ENCODE measurements at regions not wholly inside any gene's neighbourhood (a gene's known extent, or its start where the extent isn't known, plus 50 kb on each side); places are given as distances from the start of the nearest gene placed in this dataset.

DNA sequence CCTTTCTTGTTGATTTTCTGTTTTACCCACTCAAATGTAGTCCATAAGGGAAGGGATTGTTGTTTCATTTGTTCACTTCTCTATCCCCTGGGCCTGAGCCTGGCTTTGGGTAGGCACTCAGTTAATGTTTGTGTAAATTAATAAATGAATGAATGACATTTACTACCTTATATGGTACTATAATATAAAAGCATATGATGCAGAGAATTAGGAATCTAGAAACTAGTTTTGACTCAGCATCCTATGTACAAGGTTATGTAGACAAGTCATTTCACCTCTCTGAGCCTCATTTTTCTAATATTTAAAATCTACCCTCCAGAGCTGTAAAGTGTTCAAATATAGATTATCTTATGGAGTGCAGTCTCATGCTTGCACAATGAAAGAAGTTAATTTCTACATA, 68.9 kb upstream of the S1PR1 start:
- Histone ChIP-seq H3K36me3 (ENCODE audit: control insufficient read depth, insufficient read depth, low read length) (no peaks in the 10 kb centered on the region), H3K9ac (ENCODE audit: low read depth, low read length) (no peak overlapping the region), H3K27ac (ENCODE audit: low read depth, low read length) (no peak overlapping the region), H3K4me3 (ENCODE audit: low read depth, low read length) (no peak overlapping the region), H3K9me3 (ENCODE audit: control insufficient read depth, insufficient read depth, low read length) (no peaks in the 10 kb centered on the region), H3K4me1 (ENCODE audit: control insufficient read depth, insufficient read depth, low read length) (no peaks in the 10 kb centered on the region), H3K27me3 (ENCODE audit: control insufficient read depth, insufficient read depth, low read length) (no peaks in the 10 kb centered on the region)

DNA sequence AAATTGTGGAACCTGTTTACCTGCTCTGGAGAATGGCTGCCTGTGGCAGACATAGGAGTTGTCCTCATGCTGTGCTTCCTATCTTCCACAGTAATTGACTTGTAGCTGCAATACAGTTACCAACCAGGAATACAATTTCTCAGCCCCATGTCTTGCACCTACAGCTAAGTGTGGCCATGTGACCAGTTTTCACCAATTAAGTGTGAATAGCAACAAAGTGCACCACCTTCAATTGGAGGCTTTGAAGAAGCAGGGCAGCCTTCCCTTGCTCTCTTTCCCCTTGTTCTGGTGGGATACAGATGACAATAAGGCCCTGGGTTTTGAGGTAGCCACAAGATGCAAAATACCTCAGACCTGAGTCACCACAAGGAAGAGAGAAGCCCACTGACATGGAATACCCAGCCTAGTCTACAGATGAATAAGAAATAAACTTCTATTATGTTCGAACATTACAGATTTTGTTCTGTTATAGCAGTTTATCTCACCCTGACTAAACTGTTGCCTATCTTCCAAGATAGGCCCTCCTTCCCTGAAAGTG, 70.2 kb upstream of the S1PR1 start:
- Histone ChIP-seq H3K9ac (ENCODE audit: low read depth, low read length) (no peak overlapping the region), H3K4me1 (ENCODE audit: control insufficient read depth, insufficient read depth, low read length) (no peaks in the 10 kb centered on the region), H3K36me3 (ENCODE audit: control insufficient read depth, insufficient read depth, low read length) (no peaks in the 10 kb centered on the region), H3K9me3 (ENCODE audit: control insufficient read depth, insufficient read depth, low read length) (no peaks in the 10 kb centered on the region), H3K27ac (ENCODE audit: low read depth, low read length) (no peak overlapping the region), H3K4me3 (ENCODE audit: low read depth, low read length) (no peak overlapping the region), H3K27me3 (ENCODE audit: control insufficient read depth, insufficient read depth, low read length) (no peaks in the 10 kb centered on the region)

DNA sequence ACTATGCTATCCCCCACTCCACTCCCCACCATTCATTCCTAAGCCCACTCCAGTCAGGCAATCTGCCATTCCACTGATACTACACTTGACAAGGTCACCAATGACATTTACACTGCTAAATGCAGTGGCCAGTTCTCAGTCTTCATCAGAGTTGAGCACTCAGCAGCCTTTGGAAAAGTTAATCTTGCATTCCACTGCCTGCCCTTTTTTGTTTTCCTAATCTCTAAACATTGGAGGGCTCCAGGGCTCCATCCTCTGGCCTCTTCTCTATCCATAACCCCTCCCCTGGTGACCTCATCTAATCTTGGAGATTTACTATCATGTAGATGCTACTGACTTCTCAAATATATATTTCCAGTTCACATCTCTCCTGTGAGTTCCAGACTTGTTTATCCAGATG, 70.9 kb upstream of the S1PR1 start:
- Histone ChIP-seq H3K36me3 (ENCODE audit: control insufficient read depth, insufficient read depth, low read length) (no peaks in the 10 kb centered on the region), H3K27ac (ENCODE audit: low read depth, low read length) (no peak overlapping the region), H3K9ac (ENCODE audit: low read depth, low read length) (no peak overlapping the region), H3K4me3 (ENCODE audit: low read depth, low read length) (no peak overlapping the region), H3K27me3 (ENCODE audit: control insufficient read depth, insufficient read depth, low read length) (no peaks in the 10 kb centered on the region), H3K9me3 (ENCODE audit: control insufficient read depth, insufficient read depth, low read length) (no peaks in the 10 kb centered on the region), H3K4me1 (ENCODE audit: control insufficient read depth, insufficient read depth, low read length) (no peaks in the 10 kb centered on the region)

DNA sequence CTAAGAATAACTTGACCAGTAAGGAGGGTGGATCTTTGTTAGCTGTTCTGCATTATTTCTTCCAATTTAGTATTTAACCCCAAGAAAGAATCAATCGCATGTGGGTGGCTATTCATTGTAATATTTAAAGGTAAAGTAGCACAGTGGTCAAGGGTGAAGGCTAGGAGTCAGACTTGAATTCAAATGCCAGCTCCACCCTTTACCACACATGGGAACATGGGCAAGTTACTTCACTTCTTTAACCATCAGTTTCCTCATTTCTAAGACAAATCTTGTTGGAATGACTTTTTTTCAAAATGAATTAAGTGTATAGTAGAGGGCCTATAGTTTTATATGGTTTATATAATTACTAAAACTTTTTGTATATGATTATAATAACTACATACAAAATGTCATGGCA, 71.3 kb upstream of the S1PR1 start:
- Histone ChIP-seq H3K27ac (ENCODE audit: low read depth, low read length) (no peak overlapping the region), H3K4me3 (ENCODE audit: low read depth, low read length) (no peak overlapping the region), H3K9me3 (ENCODE audit: control insufficient read depth, insufficient read depth, low read length) (no peaks in the 10 kb centered on the region), H3K27me3 (ENCODE audit: control insufficient read depth, insufficient read depth, low read length) (no peaks in the 10 kb centered on the region), H3K4me1 (ENCODE audit: control insufficient read depth, insufficient read depth, low read length) (no peaks in the 10 kb centered on the region), H3K9ac (ENCODE audit: low read depth, low read length) (no peak overlapping the region), H3K36me3 (ENCODE audit: control insufficient read depth, insufficient read depth, low read length) (no peaks in the 10 kb centered on the region)

DNA sequence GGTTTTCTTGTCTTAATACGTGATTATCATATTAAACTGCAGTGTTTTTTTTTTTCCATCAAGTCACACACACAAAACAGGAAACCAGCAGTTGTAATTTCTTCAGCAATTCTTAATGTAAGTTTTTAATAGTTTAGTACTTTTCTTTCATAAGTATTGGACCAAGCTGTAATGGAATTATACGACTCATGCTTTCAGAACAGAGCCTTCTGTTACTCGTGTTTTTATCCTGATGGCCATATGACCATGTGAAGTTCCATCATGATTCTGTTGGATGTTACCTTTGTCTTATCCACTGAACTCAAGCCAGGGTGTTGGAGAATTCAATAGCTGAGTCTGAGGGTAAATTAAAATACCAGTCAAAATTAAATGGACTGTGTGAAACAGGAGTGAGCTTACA, 72.0 kb upstream of the S1PR1 start:
- no peaks in the 10 kb centered on the region for H3K36me3 ChIP-seq (ENCODE audit: control insufficient read depth, insufficient read depth, low read length)
- H3K27ac ChIP-seq (ENCODE audit: low read depth, low read length) = no peak overlapping the region
- no peak overlapping the region for H3K4me3 ChIP-seq (ENCODE audit: low read depth, low read length)
- no peak overlapping the region for H3K9ac ChIP-seq (ENCODE audit: low read depth, low read length)
- H3K9me3 ChIP-seq (ENCODE audit: control insufficient read depth, insufficient read depth, low read length) = no peaks in the 10 kb centered on the region
- H3K27me3 ChIP-seq (ENCODE audit: control insufficient read depth, insufficient read depth, low read length) = no peaks in the 10 kb centered on the region
- no peaks in the 10 kb centered on the region for H3K4me1 ChIP-seq (ENCODE audit: control insufficient read depth, insufficient read depth, low read length)

DNA sequence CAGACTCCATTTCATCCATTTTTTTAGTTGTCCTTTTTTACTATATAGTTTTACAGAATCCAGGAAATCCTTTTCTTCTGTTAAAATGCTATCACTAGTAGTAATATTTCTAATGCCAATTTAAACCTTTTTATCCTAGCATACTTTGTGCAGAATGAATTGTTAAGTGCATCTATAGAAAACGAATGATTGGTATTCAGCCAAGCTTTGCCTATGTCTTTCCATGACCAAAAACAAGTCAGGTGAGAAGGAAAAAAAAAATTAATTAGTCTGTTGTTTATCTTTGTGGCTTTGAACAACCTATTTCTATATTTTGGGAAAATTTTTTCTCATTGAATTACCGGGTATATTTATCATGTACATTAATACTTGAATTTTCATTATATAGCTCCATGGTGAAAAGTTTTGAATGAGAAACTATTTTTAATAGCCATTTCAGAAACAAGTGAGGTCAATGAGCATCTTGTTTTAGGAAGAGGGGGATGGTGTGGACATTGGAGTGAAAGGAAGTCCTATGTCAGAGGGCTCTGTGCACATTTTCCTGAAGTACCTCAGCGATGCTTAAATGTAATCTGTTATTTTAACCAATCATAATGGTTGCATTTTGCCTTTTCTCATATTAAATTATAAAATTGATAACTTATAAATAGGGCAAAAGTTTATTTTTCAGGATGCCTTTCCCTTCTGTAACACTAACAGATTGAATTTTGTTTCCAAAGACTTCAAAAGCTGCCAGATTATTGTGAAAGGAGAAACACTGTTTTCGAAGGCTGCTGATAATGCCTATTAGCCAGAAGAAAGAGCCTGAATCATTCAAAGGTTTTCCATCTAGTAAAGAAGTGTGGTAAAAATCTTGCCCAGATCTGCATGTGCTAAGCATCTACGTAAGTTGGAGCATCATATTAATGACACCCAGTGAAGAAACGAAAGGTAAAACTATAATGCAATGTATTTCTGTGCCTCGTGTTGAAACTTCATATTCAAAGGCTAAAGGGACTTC, 73.8 kb upstream of the S1PR1 start:
- Histone ChIP-seq H3K9me3 (ENCODE audit: control insufficient read depth, insufficient read depth, low read length) (no peaks in the 10 kb centered on the region), H3K36me3 (ENCODE audit: control insufficient read depth, insufficient read depth, low read length) (no peaks in the 10 kb centered on the region), H3K27ac (ENCODE audit: low read depth, low read length) (no peak overlapping the region), H3K4me1 (ENCODE audit: control insufficient read depth, insufficient read depth, low read length) (no peaks in the 10 kb centered on the region), H3K27me3 (ENCODE audit: control insufficient read depth, insufficient read depth, low read length) (no peaks in the 10 kb centered on the region), H3K9ac (ENCODE audit: low read depth, low read length) (no peak overlapping the region), H3K4me3 (ENCODE audit: low read depth, low read length) (no peak overlapping the region)

DNA sequence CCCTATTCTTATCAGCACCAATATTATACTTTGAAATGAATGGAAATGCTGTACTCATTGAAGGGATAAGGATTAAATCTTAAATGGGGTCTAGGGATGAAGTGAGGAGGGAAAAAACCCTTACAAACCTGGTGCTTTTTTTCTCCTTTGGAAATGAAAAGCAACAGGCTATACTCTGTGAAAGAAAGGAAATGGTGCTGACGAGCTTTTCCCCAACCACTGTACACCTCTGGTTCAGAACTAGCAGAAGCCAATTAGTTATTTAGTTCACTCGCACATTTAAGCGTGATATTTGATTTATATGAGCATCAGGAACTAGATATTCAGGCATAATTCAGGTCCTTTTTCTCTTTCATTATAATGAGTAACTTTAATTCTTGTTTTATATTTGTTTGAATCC, 74.5 kb upstream of the S1PR1 start:
- H3K27me3 ChIP-seq (ENCODE audit: control insufficient read depth, insufficient read depth, low read length) = no peaks in the 10 kb centered on the region
- no peaks in the 10 kb centered on the region for H3K4me1 ChIP-seq (ENCODE audit: control insufficient read depth, insufficient read depth, low read length)
- no peak overlapping the region for H3K4me3 ChIP-seq (ENCODE audit: low read depth, low read length)
- no peak overlapping the region for H3K27ac ChIP-seq (ENCODE audit: low read depth, low read length)
- no peaks in the 10 kb centered on the region for H3K9me3 ChIP-seq (ENCODE audit: control insufficient read depth, insufficient read depth, low read length)
- H3K36me3 ChIP-seq (ENCODE audit: control insufficient read depth, insufficient read depth, low read length) = no peaks in the 10 kb centered on the region
- no peak overlapping the region for H3K9ac ChIP-seq (ENCODE audit: low read depth, low read length)

DNA sequence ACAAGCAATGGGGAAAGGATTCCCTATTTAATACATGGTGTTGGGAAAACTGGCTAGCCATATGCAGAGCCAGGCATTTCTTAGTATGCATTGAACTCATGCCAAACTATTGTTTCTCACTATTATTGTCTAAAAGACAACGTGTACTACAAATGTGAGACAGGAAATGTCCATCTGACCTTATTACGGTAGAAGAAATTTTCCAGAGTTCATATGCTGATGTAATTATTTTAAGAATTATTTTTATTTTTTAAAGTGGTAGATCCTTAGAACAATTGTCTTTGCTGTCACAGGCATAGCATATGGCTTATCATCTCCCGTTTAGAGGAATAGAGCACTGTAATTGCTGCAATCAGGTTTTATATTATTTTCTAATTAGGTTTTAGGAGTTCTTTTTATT, 75.2 kb upstream of the S1PR1 start:
- no peaks in the 10 kb centered on the region for H3K36me3 ChIP-seq (ENCODE audit: control insufficient read depth, insufficient read depth, low read length)
- no peaks in the 10 kb centered on the region for H3K27me3 ChIP-seq (ENCODE audit: control insufficient read depth, insufficient read depth, low read length)
- no peak overlapping the region for H3K27ac ChIP-seq (ENCODE audit: low read depth, low read length)
- H3K9ac ChIP-seq (ENCODE audit: low read depth, low read length) = no peak overlapping the region
- no peaks in the 10 kb centered on the region for H3K4me1 ChIP-seq (ENCODE audit: control insufficient read depth, insufficient read depth, low read length)
- H3K9me3 ChIP-seq (ENCODE audit: control insufficient read depth, insufficient read depth, low read length) = no peaks in the 10 kb centered on the region
- H3K4me3 ChIP-seq (ENCODE audit: low read depth, low read length) = no peak overlapping the region

DNA sequence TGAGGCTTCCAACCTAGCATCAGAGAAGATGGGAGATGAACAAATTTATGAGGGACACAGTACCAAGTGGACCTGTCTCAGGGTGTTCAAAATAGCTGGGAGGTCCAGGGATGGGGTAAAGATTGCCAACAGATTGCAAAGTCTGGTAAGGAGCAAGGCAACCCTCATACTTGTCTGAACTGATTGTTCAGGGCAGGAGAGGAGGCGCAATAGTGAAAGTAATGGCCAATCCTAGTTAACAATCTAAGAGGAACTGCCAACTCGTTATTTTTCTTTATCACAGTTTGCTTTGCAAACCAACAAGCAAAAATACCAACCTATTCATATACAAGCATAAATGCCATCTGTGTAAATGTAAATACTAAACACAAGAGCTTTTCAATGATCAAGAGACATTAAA, 78.4 kb upstream of the S1PR1 start:
- Histone ChIP-seq H3K4me3 (ENCODE audit: low read depth, low read length) (no peak overlapping the region), H3K9me3 (ENCODE audit: control insufficient read depth, insufficient read depth, low read length) (no peaks in the 10 kb centered on the region), H3K9ac (ENCODE audit: low read depth, low read length) (no peak overlapping the region), H3K27ac (ENCODE audit: low read depth, low read length) (no peak overlapping the region), H3K27me3 (ENCODE audit: control insufficient read depth, insufficient read depth, low read length) (no peaks in the 10 kb centered on the region), H3K4me1 (ENCODE audit: control insufficient read depth, insufficient read depth, low read length) (no peaks in the 10 kb centered on the region), H3K36me3 (ENCODE audit: control insufficient read depth, insufficient read depth, low read length) (no peaks in the 10 kb centered on the region)

DNA sequence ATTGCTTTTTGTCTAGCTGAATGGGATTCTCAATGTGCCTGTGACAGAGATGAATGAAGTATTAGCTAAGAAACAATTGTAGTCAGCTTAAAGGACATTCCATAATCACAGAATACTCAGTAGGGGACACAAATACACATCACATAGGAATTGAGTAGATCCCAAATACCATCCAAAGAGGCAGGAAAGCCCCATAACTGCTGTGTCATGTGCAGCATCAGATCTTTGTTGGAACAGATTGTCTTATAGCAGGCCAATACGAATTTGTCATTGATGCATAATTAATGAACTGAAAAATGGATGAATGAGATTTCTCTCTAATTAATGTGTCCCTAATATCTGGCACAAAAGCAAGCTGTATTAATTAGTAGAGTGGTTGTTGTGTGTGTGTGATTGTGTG, 82.3 kb upstream of the S1PR1 start:
- Histone ChIP-seq H3K36me3 (ENCODE audit: control insufficient read depth, insufficient read depth, low read length) (no peaks in the 10 kb centered on the region), H3K9ac (ENCODE audit: low read depth, low read length) (no peak overlapping the region), H3K27me3 (ENCODE audit: control insufficient read depth, insufficient read depth, low read length) (no peaks in the 10 kb centered on the region), H3K4me3 (ENCODE audit: low read depth, low read length) (no peak overlapping the region), H3K4me1 (ENCODE audit: control insufficient read depth, insufficient read depth, low read length) (peaks cover 5% of the 10 kb centered on the region; the same call in 1 of the 2 replicates), H3K27ac (ENCODE audit: low read depth, low read length) (no peak overlapping the region), H3K9me3 (ENCODE audit: control insufficient read depth, insufficient read depth, low read length) (no peaks in the 10 kb centered on the region)

DNA sequence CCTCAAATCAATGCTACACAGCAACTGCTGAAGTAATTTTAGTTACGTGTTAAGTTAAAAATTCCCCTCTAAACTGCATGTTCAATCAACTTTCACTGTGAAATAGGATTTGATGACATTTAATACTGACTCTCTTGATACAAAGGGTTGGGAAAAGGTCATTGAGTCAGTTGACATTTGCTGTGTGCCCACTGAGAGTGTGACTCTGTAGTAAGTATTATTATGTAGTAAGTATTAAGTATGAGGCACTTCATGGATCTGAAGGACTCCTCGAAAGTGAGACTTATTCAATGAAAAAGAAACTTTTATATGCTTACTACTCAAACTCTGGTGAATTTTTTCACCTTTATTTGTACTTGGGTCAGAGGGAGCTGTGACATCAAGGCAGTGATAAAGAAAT, 83.1 kb upstream of the S1PR1 start:
- H3K9me3 ChIP-seq (ENCODE audit: control insufficient read depth, insufficient read depth, low read length) = no peaks in the 10 kb centered on the region
- no peaks in the 10 kb centered on the region for H3K36me3 ChIP-seq (ENCODE audit: control insufficient read depth, insufficient read depth, low read length)
- peaks cover 5% of the 10 kb centered on the region; the same call in 1 of the 2 replicates for H3K4me1 ChIP-seq (ENCODE audit: control insufficient read depth, insufficient read depth, low read length)
- no peak overlapping the region for H3K4me3 ChIP-seq (ENCODE audit: low read depth, low read length)
- H3K27me3 ChIP-seq (ENCODE audit: control insufficient read depth, insufficient read depth, low read length) = no peaks in the 10 kb centered on the region
- no peak overlapping the region for H3K9ac ChIP-seq (ENCODE audit: low read depth, low read length)
- no peak overlapping the region for H3K27ac ChIP-seq (ENCODE audit: low read depth, low read length)

All from HUES48 (cell line).